Endothelial cell (in vitro differentiated cells): ENCODE measurements at regions not wholly inside any gene's neighbourhood (a gene's known extent, or its start where the extent isn't known, plus 50 kb on each side); places are given as distances from the start of the nearest gene placed in this dataset.

Source experiments
- DNase-seq: peaks from one replicate; pipeline ENCODE4 v3.0.0; 2021; ENCODE audit warnings: low spot score
- H3K27ac Mint-ChIP-seq: one replicate; pipeline ENCODE4 v1.8.0; 2021; ENCODE audit warnings: mixed read lengths, inconsistent platforms; ENCODE audit not compliant: unreplicated experiment
- H3K27me3 Mint-ChIP-seq: one replicate; pipeline ENCODE4 v1.8.0; 2021; ENCODE audit warnings: mild to moderate bottlenecking, moderate library complexity, mixed read lengths, inconsistent platforms; ENCODE audit not compliant: unreplicated experiment
- H3K36me3 Mint-ChIP-seq: one replicate; pipeline ENCODE4 v1.8.0; 2021; ENCODE audit warnings: mild to moderate bottlenecking, low read depth, mixed read lengths, inconsistent platforms; ENCODE audit not compliant: unreplicated experiment
- H3K4me1 Mint-ChIP-seq: one replicate; pipeline ENCODE4 v1.8.0; 2021; ENCODE audit warnings: mild to moderate bottlenecking, mixed read lengths, inconsistent platforms; ENCODE audit not compliant: unreplicated experiment
- H3K4me3 Mint-ChIP-seq: one replicate; pipeline ENCODE4 v1.8.0; 2021; ENCODE audit warnings: mild to moderate bottlenecking, mixed read lengths, inconsistent platforms; ENCODE audit not compliant: unreplicated experiment
- H3K9me3 Mint-ChIP-seq: one replicate; pipeline ENCODE4 v1.8.0; 2021; ENCODE audit warnings: mixed read lengths, inconsistent platforms; ENCODE audit not compliant: unreplicated experiment
- TF ChIP-seq, protein P1 (sequence below): fragments of 200-600 bp; sonication (generic); IDR thresholded peaks from one replicate; pipeline ENCODE4 v1.5.0; 2021; ENCODE audit warnings: antibody characterized with exemption; ENCODE audit not compliant: unreplicated experiment

DNA sequence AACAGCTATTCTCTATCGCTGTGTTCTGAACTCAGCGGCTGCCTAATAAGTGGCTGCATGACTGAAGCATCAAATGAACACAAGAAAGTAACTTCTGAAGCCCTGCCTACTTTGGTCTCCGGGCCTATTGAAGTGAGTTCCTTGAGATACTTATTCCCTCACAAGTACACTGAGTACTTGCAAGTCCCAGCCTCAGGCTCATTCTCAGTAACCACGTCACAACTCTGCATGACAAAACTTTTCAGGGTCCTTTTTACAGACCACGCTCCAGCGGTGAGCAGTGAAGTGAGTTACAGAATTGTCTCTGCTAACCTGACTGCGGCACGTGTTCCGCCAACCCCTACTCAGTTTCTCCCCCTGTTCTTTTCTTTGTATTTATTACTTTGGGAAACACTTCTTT lies 1342.7 kb upstream of the ADGRL4 start:
- no peak overlapping the region for H3K27ac Mint-ChIP-seq
- H3K4me3 Mint-ChIP-seq, result no peak overlapping the region
- no peaks in the 10 kb centered on the region for H3K27me3 Mint-ChIP-seq
- H3K36me3 Mint-ChIP-seq, result no peaks in the 10 kb centered on the region
- DNase-seq, result no peak
- H3K4me1 Mint-ChIP-seq, result no peaks in the 10 kb centered on the region
- H3K9me3 Mint-ChIP-seq, result no peaks in the 10 kb centered on the region
- TF ChIP-seq, protein P1, sequence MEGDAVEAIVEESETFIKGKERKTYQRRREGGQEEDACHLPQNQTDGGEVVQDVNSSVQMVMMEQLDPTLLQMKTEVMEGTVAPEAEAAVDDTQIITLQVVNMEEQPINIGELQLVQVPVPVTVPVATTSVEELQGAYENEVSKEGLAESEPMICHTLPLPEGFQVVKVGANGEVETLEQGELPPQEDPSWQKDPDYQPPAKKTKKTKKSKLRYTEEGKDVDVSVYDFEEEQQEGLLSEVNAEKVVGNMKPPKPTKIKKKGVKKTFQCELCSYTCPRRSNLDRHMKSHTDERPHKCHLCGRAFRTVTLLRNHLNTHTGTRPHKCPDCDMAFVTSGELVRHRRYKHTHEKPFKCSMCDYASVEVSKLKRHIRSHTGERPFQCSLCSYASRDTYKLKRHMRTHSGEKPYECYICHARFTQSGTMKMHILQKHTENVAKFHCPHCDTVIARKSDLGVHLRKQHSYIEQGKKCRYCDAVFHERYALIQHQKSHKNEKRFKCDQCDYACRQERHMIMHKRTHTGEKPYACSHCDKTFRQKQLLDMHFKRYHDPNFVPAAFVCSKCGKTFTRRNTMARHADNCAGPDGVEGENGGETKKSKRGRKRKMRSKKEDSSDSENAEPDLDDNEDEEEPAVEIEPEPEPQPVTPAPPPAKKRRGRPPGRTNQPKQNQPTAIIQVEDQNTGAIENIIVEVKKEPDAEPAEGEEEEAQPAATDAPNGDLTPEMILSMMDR, result no peak

DNA sequence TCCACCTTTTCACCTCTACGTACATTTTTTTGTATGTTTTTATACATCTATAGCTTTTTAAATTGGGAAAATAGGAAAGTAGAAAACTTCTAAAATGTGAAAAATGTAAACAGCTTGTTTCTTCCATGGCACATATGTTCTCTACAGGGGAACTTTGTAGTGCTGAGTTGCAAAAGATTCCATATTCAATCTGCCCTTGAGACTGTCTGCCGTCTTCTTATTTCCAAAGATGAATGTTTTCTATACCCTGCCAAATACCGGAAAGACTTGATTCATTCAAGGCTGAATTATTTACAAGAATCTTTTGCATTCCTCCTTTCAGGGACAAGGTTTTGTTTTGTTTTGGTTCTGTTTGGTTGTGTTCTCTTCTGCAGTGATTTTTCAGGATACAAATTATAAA lies 1334.5 kb upstream of the ADGRL4 start:
- no peaks in the 10 kb centered on the region for H3K4me1 Mint-ChIP-seq
- no peaks in the 10 kb centered on the region for H3K27me3 Mint-ChIP-seq
- TF ChIP-seq, protein P1, result no peak
- no peak for DNase-seq
- H3K36me3 Mint-ChIP-seq, result no peaks in the 10 kb centered on the region
- H3K9me3 Mint-ChIP-seq, result no peaks in the 10 kb centered on the region
- no peak overlapping the region for H3K27ac Mint-ChIP-seq
- H3K4me3 Mint-ChIP-seq, result no peak overlapping the region

DNA sequence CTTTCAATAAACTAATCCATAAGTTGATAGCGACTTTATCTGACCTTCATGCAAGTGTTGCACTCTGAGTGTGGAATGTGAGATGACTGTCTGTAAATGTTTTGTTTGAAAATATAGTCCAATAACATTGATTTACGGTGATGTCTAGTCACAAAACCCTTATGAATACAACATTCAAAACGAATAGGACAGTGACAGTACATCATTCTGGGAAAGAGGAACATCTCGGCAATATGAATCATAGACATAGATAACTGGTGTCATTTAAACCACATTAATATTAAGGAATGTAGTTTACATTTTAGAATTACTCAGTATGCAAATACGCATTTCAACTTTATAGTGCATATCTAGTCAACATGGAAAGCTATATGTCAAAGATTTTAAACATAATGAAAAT lies 1311.6 kb upstream of the ADGRL4 start:
- Mint-ChIP-seq H3K36me3 (no peaks in the 10 kb centered on the region), H3K9me3 (no peaks in the 10 kb centered on the region), H3K4me3 (no peak overlapping the region), H3K27ac (no peak overlapping the region), H3K4me1 (peaks cover 3% of the 10 kb centered on the region), H3K27me3 (no peaks in the 10 kb centered on the region)
- DNase-seq, result no peak
- TF ChIP-seq, protein P1, result no peak

DNA sequence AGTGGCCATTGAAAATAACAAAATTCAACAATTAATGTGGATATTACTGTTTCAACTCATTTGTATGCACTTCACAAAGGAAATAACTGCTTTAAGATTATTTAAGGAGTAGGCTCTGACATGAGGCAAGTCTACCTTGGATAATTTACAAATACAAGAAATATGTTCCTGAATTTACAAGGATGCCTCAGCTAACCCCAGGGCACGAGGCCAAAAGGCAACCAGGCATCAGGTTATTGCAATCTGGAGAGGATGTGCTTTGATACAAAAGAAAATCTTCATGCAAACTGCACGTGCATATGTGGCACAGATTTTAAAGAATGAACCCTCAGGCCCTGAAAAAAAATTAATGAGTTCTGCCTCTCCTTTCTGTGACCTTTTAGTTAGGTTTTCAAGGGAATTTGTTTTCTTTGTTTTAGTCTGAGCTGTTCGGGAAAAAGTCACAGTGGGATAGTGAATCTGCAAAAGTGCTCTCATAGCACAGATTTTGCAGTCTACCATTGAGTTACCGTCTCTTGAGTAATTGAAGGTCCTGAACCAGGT lies 1304.2 kb upstream of the ADGRL4 start:
- TF ChIP-seq, protein P1, result no peak
- no peak for DNase-seq
- no peaks in the 10 kb centered on the region for H3K9me3 Mint-ChIP-seq
- H3K36me3 Mint-ChIP-seq, result no peaks in the 10 kb centered on the region
- no peak overlapping the region for H3K27ac Mint-ChIP-seq
- no peaks in the 10 kb centered on the region for H3K27me3 Mint-ChIP-seq
- H3K4me3 Mint-ChIP-seq, result no peak overlapping the region
- no peaks in the 10 kb centered on the region for H3K4me1 Mint-ChIP-seq

DNA sequence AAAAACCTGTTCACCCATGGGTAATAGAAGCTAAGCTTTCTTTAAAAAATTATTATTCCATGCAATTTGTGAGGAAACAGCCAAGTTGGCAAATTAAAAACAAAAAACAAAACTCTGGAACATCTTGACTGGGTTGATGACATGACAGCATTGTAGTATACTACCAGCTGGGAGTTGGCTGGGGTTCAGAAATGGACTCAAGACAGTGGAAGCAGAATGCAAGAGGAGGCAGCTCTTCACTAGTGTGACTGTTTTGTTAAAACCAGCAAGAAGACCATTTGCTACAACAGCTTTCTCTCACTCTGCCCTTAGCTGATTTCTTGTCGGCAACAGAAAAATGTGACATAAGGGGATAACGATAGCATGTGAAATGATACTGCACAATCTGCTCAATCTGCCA lies 1298.9 kb upstream of the ADGRL4 start:
- Mint-ChIP-seq H3K4me1 (no peaks in the 10 kb centered on the region), H3K27me3 (no peaks in the 10 kb centered on the region), H3K36me3 (no peaks in the 10 kb centered on the region), H3K27ac (no peak overlapping the region), H3K4me3 (no peak overlapping the region), H3K9me3 (no peaks in the 10 kb centered on the region)
- TF ChIP-seq, protein P1, result no peak
- no peak for DNase-seq
